ENCODE measurements at regions not wholly inside any gene's neighbourhood (a gene's known extent, or its start where the extent isn't known, plus 50 kb on each side); places are given as distances from the start of the nearest gene placed in this dataset.

- TF ChIP-seq, protein P1, sequence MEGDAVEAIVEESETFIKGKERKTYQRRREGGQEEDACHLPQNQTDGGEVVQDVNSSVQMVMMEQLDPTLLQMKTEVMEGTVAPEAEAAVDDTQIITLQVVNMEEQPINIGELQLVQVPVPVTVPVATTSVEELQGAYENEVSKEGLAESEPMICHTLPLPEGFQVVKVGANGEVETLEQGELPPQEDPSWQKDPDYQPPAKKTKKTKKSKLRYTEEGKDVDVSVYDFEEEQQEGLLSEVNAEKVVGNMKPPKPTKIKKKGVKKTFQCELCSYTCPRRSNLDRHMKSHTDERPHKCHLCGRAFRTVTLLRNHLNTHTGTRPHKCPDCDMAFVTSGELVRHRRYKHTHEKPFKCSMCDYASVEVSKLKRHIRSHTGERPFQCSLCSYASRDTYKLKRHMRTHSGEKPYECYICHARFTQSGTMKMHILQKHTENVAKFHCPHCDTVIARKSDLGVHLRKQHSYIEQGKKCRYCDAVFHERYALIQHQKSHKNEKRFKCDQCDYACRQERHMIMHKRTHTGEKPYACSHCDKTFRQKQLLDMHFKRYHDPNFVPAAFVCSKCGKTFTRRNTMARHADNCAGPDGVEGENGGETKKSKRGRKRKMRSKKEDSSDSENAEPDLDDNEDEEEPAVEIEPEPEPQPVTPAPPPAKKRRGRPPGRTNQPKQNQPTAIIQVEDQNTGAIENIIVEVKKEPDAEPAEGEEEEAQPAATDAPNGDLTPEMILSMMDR (conservative IDR thresholded peaks at IDR 0.05; ENCODE audit: low read length): no peak
- no peak for TF ChIP-seq EZH2phosphoT487 (IDR thresholded peaks at IDR 0.05; ENCODE audit: borderline replicate concordance, low read depth, low read length)
Measured at GRCh38 chr3:78244136-78244535, 1204.2 kb downstream of the ROBO2 start.
